Loucy (cell line): ENCODE measurements at regions not wholly inside any gene's neighbourhood (a gene's known extent, or its start where the extent isn't known, plus 50 kb on each side); places are given as distances from the start of the nearest gene placed in this dataset.

Experiments
- H2AFZ ChIP-seq: fragments of 200-600 bp; sonication (generic); 2 replicates; pipeline ENCODE4 v1.6.0; 2016; ENCODE audit warnings: antibody characterized with exemption, mild to moderate bottlenecking, low read length, moderate library complexity
- H3F3A ChIP-seq: fragments of 200-600 bp; 2 replicates; pipeline ENCODE4 v1.6.0; 2016; ENCODE audit warnings: antibody characterized with exemption, low read depth, mild to moderate bottlenecking
- H3K27me3 ChIP-seq: fragments of 200-600 bp; sonication (generic); 2 replicates; pipeline ENCODE4 v1.6.1; 2014; ENCODE audit warnings: low read length, mild to moderate bottlenecking; ENCODE audit not compliant: insufficient read depth, poor library complexity, severe bottlenecking
- H3K36me3 ChIP-seq: fragments of 200-600 bp; sonication (generic); 2 replicates; pipeline ENCODE4 v1.6.1; 2016; ENCODE audit warnings: low read length; ENCODE audit not compliant: insufficient read depth
- H3K4me1 ChIP-seq: fragments of 200-600 bp; sonication (generic); 2 replicates; pipeline ENCODE4 v1.5.1; 2014; ENCODE audit warnings: low read length, mild to moderate bottlenecking; ENCODE audit not compliant: insufficient read depth, poor library complexity, severe bottlenecking
- H3K4me2 ChIP-seq: fragments of 200-600 bp; sonication (generic); 2 replicates; pipeline ENCODE4 v1.6.0; 2014; ENCODE audit warnings: antibody characterized with exemption, low read length, low read depth, mild to moderate bottlenecking; ENCODE audit not compliant: poor library complexity, severe bottlenecking
- H3K4me3 ChIP-seq: fragments of 200-600 bp; sonication (generic); 2 replicates; pipeline ENCODE4 v1.5.1; 2014; ENCODE audit warnings: low read length, mild to moderate bottlenecking, mixed read lengths; ENCODE audit not compliant: poor library complexity, severe bottlenecking
- H3K79me2 ChIP-seq: fragments of 200-600 bp; sonication (generic); 2 replicates; pipeline ENCODE4 v1.6.1; 2014; ENCODE audit warnings: low read length; ENCODE audit not compliant: insufficient read depth
- H3K9ac ChIP-seq: fragments of 200-600 bp; sonication (generic); 2 replicates; pipeline ENCODE4 v1.6.0; 2014; ENCODE audit warnings: mild to moderate bottlenecking, low read depth, low read length, moderate library complexity; ENCODE audit not compliant: poor library complexity, severe bottlenecking
- H3K9me2 ChIP-seq: fragments of 200-600 bp; sonication (generic); replicated peaks from 2 replicates; pipeline ENCODE4 v1.6.1; 2016; ENCODE audit warnings: low read depth, low read length, mixed read lengths
- H3K9me3 ChIP-seq: fragments of 200-600 bp; sonication (generic); 2 replicates; pipeline ENCODE4 v1.6.1; 2014; ENCODE audit warnings: mild to moderate bottlenecking, antibody characterized with exemption, low read length, low read depth; ENCODE audit not compliant: insufficient read depth
- H4K20me1 ChIP-seq: fragments of 200-600 bp; sonication (generic); 2 replicates; pipeline ENCODE4 v1.6.0; 2014; ENCODE audit warnings: antibody characterized with exemption, low read length, mild to moderate bottlenecking; ENCODE audit not compliant: insufficient read depth, poor library complexity, severe bottlenecking
- EZH2phosphoT487 ChIP-seq: fragments of 200-600 bp; IDR thresholded peaks from 2 replicates; pipeline ENCODE4 v1.6.1; 2018; ENCODE audit warnings: antibody characterized with exemption, mild to moderate bottlenecking, moderate library complexity, borderline replicate concordance
- TF ChIP-seq, protein P1 (sequence below): fragments of 200-600 bp; sonication (generic); conservative IDR thresholded peaks from 2 replicates; pipeline ENCODE4 v1.5.1; 2014; ENCODE audit warnings: mild to moderate bottlenecking, antibody characterized with exemption, low read length

DNA sequence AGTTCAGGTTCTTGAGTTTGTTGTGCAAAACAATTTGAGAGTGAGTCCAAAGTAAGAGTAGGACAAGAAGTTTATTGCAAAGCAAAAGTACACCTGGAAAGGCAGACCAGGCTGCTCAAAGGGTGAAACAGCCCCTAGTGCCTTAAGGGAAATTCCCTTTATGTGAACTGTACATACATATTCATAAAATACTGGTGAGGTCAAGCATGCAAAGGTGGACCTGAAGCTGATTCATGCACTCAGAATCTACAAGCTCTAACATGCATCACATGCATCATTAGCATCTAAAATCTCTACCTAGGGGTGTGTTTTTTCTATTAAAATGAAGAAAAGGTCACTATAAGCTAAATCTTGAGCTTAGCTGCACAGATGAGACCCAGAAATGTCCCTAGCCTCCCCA, 266.9 kb downstream of the SPATA18 start:
- Histone ChIP-seq H3K9me2 (no peaks in the 10 kb centered on the region), H3K4me3 (no peak overlapping the region), H3K9ac (no peak overlapping the region), H3K79me2 (no peaks in the 10 kb centered on the region), H3K9me3 (no peaks in the 10 kb centered on the region), H2AFZ (no peak overlapping the region), H3K4me2 (no peak overlapping the region), H3K36me3 (no peaks in the 10 kb centered on the region), H3K27me3 (no peaks in the 10 kb centered on the region), H3F3A (no peaks in the 10 kb centered on the region), H4K20me1 (no peaks in the 10 kb centered on the region), H3K4me1 (no peaks in the 10 kb centered on the region)
- no peak for TF ChIP-seq EZH2phosphoT487

DNA sequence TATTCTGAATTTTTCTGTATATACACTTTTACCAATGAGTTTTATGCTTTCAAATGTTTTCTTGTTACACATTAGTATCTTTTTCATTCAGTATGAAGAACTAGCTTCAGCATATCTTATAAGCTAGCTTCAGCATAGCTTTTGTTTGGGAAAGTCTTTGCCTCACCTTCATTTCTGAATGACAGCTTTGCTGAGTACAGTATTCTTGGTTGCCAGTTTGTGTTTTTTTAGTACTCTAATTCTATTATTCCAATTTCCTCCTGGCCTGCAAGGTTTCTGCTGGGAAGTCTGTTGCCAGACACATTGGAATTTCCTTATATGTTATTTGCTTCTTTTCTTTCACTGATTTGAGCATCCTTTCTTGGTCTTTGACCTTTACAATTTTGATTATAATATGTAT, 278.8 kb downstream of the SPATA18 start:
- H3F3A ChIP-seq, result no peaks in the 10 kb centered on the region
- TF ChIP-seq, protein P1, sequence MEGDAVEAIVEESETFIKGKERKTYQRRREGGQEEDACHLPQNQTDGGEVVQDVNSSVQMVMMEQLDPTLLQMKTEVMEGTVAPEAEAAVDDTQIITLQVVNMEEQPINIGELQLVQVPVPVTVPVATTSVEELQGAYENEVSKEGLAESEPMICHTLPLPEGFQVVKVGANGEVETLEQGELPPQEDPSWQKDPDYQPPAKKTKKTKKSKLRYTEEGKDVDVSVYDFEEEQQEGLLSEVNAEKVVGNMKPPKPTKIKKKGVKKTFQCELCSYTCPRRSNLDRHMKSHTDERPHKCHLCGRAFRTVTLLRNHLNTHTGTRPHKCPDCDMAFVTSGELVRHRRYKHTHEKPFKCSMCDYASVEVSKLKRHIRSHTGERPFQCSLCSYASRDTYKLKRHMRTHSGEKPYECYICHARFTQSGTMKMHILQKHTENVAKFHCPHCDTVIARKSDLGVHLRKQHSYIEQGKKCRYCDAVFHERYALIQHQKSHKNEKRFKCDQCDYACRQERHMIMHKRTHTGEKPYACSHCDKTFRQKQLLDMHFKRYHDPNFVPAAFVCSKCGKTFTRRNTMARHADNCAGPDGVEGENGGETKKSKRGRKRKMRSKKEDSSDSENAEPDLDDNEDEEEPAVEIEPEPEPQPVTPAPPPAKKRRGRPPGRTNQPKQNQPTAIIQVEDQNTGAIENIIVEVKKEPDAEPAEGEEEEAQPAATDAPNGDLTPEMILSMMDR, result no peak
- no peak for TF ChIP-seq EZH2phosphoT487
- H3K9me3 ChIP-seq, result peaks cover 14% of the 10 kb centered on the region; the same call in 1 of the 2 replicates
- H3K36me3 ChIP-seq, result no peaks in the 10 kb centered on the region
- no peak overlapping the region for H3K4me3 ChIP-seq
- H3K9me2 ChIP-seq, result no peaks in the 10 kb centered on the region
- H3K27me3 ChIP-seq, result no peaks in the 10 kb centered on the region
- no peaks in the 10 kb centered on the region for H4K20me1 ChIP-seq
- no peak overlapping the region for H3K9ac ChIP-seq
- no peak overlapping the region for H2AFZ ChIP-seq
- H3K4me1 ChIP-seq, result no peaks in the 10 kb centered on the region
- no peaks in the 10 kb centered on the region for H3K79me2 ChIP-seq
- no peak overlapping the region for H3K4me2 ChIP-seq

DNA sequence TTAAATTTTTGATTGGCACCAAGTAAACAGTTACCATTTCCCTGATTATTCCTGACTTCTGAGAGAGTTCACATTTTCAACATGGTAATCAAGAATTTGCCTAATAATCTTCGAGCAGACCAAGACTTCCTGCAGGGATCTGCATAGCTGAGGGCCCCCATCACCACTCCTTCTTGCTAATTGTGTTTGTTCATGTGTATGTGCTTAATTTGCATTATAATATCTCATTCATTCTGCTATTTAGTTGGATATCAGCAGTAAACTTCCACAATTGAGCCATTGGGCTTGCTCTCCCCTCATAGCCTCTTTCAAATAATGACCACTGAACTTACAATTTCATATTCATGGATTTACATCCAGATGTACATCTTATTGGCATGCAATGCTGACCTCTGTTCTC, 292.5 kb downstream of the SPATA18 start:
- Histone ChIP-seq H3K4me2 (no peak overlapping the region), H3K36me3 (no peaks in the 10 kb centered on the region)

DNA sequence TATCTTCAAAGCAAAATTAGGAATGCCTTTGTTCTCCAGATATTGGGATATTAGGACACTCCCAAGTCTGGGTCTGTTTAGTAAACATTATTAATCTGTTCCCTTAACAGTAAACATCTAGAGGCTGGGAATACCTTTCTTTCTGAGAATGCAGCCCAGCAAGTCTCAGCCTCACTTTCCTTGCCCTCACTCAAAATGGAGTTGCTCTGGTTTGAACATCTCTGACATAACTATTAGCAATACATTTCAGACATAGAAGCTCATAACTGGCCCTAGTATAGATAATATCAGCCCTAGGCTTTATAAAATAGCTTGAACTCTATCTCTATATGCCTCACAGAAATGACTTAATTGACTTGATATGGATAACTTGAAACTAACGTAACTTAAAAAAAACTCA, 299.8 kb downstream of the SPATA18 start:
- Histone ChIP-seq H3K9me2 (no peaks in the 10 kb centered on the region), H3K27me3 (no peaks in the 10 kb centered on the region), H3K9ac (no peak overlapping the region), H3F3A (no peaks in the 10 kb centered on the region), H3K4me1 (no peaks in the 10 kb centered on the region), H3K36me3 (no peaks in the 10 kb centered on the region), H4K20me1 (no peaks in the 10 kb centered on the region), H3K4me3 (no peak overlapping the region), H3K4me2 (no peak overlapping the region), H3K79me2 (no peaks in the 10 kb centered on the region), H3K9me3 (no peaks in the 10 kb centered on the region), H2AFZ (no peak overlapping the region)
- TF ChIP-seq, protein P1, result no peak
- no peak for TF ChIP-seq EZH2phosphoT487

More for the DNA sequence above, 292.5 kb downstream of the SPATA18 start:
- Histone ChIP-seq H3K4me3 (no peak overlapping the region), H4K20me1 (no peaks in the 10 kb centered on the region), H3F3A (no peaks in the 10 kb centered on the region), H2AFZ (no peak overlapping the region), H3K9ac (no peak overlapping the region), H3K27me3 (no peaks in the 10 kb centered on the region), H3K4me1 (no peaks in the 10 kb centered on the region), H3K9me2 (no peaks in the 10 kb centered on the region), H3K9me3 (no peaks in the 10 kb centered on the region), H3K79me2 (no peaks in the 10 kb centered on the region)
- no peak for TF ChIP-seq EZH2phosphoT487
- TF ChIP-seq, protein P1, result no peak
